Fibroblast of pulmonary artery (primary cell): ENCODE measurements at regions not wholly inside any gene's neighbourhood (a gene's known extent, or its start where the extent isn't known, plus 50 kb on each side); places are given as distances from the start of the nearest gene placed in this dataset.

Experiments
- DNase-seq: peaks from one replicate; pipeline ENCODE4 v3.0.0-alpha.2; 2010; ENCODE audit warnings: low read depth
- H3K4me3 ChIP-seq: replicated peaks from 2 replicates; pipeline ENCODE4 v1.5.1; 2011; ENCODE audit warnings: low read depth, mild to moderate bottlenecking, control low read depth, low read length, moderate library complexity
- CTCF ChIP-seq: IDR thresholded peaks from 2 replicates; pipeline ENCODE4 v1.5.1; 2011; ENCODE audit warnings: mild to moderate bottlenecking, control low read depth, low read length, inconsistent platforms; ENCODE audit errors: missing control alignments

- peak; percentile 58 for DNase-seq
- TF ChIP-seq CTCF: no peak
- H3K4me3 ChIP-seq: no peak overlapping the region
These were observed 346.2 kb downstream of the FOXL1 start for GRCh38 chr16:86924537-86924936.

- no peak for TF ChIP-seq CTCF
- H3K4me3 ChIP-seq: no peak overlapping the region
- DNase-seq: peak; percentile 83
These were observed 346.9 kb downstream of the FOXL1 start for GRCh38 chr16:86925067-86925791.

GRCh38 chr16:86926181-86927094 is 348.1 kb downstream of the FOXL1 start:
- no peak overlapping the region for H3K4me3 ChIP-seq
- DNase-seq: no peak
- no peak for TF ChIP-seq CTCF

GRCh38 chr16:86927699-86928098 is 349.4 kb downstream of the FOXL1 start:
- no peak for DNase-seq
- no peak overlapping the region for H3K4me3 ChIP-seq
- TF ChIP-seq CTCF: no peak

GRCh38 chr16:86928523-86929011 is 350.2 kb downstream of the FOXL1 start:
- H3K4me3 ChIP-seq: no peak overlapping the region
- peak; percentile 26 for DNase-seq
- no peak for TF ChIP-seq CTCF

- TF ChIP-seq CTCF: no peak
- peak; percentile 84 for DNase-seq
- H3K4me3 ChIP-seq: peak overlapping the region; percentile 5
These were observed 350.9 kb downstream of the FOXL1 start for GRCh38 chr16:86929057-86929871.
